Left lobe of liver (tissue), 2 donors: ENCODE measurements at regions not wholly inside any gene's neighbourhood (a gene's known extent, or its start where the extent isn't known, plus 50 kb on each side); places are given as distances from the start of the nearest gene placed in this dataset.

Experiments
- ATAC-seq: fragments of 200-7000 bp; cut with Tn5 transposase; one replicate; pipeline ENCODE4 v1.9.1; 2020; ENCODE audit warnings: mild to moderate bottlenecking, moderate library complexity
- DNase-seq: peaks from one replicate; pipeline ENCODE4 v3.0.0-alpha.2; 2020; ENCODE audit warnings: low spot score
- donor health status: DM: no; HTN: no; CAD: no; lungs with moderate emphysema.
- donor health status: DM: no; HTN: yes; CAD: no.

DNA sequence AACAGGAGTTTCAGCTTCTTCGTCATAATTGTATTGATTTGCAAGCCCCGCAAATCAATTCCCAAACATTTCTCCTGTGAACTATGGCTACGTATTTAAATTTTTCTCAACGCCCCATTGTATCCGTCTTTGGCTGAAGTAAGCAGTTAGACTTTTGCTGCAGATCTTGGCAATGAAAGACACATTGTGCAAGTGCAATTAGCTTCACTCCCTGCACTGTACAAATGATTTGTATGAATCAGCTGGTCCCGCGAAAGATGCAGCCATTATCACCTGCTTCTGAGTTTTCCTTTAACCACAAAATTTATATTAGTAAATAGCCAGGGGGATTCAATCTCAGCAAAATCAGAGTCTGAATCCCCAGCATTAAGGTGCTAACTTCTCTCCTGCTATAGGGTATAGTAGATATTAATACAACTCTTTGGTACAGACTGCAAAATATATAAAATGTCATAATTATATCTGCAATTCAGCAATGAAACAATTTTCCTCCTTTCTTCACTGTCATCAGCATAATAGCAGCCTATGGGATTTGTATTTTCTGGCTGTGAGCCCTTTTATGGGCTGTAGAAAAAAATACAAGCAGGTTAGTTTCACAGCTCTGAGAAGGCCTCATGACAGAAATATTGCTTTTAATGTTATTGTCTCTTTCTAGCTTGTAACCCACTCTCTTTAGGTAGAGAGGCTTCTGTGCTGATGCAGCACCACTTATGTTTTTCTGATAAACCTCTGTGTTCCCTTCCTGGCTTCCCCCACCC lies 68.4 kb upstream of the SMARCA2 start:
- no peak for DNase-seq
- peak; percentile 49 for ATAC-seq

DNA sequence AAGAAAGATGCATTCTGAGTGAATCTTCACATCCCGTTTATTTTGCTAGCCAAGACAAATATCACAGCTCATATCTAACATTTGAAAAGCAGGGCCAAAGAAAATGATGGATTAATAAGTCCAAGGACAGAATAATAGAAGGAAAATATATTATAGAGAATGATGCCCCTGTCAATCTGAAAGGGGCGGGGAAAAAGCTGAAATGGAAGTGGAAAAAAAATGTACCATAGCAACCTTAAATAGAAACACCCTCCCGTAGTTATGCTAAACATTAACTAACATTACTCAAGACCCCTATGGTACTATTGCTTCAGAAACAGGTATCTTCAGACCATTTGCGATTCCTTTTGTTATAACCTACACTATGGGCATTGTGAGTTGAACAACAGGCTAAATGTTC lies 67.7 kb upstream of the SMARCA2 start:
- ATAC-seq = no peak
- DNase-seq = no peak

DNA sequence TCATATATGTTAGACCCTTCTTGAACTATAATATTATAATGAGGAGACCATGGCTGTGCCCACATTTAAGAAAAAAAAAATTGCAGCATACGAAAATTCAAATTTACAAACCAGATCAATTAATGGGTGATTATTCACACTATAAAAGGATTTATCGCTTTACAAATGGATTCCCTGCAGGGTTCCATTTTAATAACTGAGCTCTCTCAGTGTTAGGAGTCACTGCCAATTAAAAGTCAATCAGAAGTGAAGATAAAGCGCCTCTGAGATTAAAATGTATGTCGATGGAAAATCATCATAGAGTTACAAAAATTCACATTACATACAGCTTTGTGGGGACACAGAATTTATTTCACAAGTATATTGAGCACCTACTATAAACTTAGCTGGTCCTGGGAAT lies 66.6 kb upstream of the SMARCA2 start:
- no peak for ATAC-seq
- DNase-seq = no peak

DNA sequence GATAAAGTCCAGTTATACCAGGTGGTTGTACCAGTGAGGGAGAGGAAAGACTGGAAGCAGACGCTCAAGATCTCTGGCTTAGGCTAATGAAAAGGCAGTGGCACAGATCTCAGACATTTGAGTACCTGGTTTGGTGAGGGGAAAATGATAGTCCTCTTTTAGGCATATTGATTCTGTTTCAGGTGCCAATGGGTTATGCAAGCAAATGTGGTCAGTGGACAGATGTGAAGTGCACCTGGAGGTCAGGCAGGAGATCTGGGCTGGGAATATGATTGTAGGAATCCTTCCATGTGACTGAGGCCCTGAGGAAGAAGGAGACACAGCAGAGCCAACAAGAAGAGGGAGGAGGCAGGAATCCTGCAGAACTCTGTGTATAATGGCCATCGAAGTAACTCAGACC lies 63.7 kb upstream of the SMARCA2 start:
- peak; percentile 83 for ATAC-seq

DNA sequence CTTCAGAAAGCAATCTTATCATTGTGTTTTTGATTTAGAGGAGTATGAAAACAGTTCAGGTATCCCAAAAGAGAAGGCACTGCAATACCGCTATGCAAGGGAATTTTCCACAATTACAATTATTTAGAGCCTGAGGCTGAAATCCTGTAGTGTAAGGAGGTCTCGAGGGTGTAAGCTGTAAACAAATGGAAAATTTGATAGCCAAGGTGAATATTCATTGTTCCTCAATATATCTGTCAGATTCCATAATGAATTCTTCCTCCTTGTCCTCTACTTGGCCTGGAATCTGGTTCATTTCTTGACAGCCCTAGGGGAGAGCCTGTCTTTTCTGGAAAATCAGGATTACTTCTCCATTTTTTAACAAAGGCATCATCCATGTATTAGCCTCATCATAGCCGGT lies 63.1 kb upstream of the SMARCA2 start:
- DNase-seq (no peak), ATAC-seq (no peak)

More for the DNA sequence above, 63.7 kb upstream of the SMARCA2 start:
- peak; percentile 69 for DNase-seq

DNA sequence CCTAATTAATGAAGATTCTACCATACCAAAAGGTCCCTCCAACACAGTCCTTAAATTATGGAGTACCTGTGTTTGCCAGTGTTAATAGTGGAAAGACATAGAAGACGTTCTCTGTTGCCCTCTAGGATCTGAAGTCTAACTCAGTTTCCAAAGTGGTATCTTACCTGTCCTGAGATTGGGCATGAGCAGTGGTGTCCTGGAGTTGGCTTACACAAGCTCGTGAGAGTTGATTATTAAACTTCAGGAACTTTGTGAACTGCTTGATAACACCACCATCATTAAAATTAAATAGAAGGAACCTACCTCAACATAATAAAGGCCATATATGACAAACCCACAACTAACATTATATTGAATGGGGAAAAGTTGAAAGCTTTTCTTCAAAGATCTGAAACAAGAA lies 60.9 kb upstream of the SMARCA2 start:
- ATAC-seq = peak; percentile 66
- DNase-seq = no peak

DNA sequence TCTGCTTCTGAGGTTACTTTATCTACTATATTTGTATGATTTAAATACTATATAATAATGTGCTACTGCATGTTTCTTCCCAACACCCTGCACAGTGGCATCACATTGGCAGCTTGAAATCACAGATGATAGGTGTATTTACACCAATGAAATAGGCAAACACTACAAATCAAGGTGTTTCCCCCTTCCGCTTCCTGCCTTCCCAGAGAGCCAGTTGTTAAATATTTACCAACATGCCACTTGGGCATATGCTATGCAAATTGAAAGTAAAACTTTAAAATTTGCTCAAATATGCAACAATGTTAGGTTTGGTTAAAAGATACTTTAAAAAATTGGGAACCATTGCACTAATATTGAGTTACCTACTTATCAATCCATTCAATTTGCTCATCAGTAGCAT lies 58.2 kb upstream of the SMARCA2 start:
- ATAC-seq (no peak), DNase-seq (no peak)

DNA sequence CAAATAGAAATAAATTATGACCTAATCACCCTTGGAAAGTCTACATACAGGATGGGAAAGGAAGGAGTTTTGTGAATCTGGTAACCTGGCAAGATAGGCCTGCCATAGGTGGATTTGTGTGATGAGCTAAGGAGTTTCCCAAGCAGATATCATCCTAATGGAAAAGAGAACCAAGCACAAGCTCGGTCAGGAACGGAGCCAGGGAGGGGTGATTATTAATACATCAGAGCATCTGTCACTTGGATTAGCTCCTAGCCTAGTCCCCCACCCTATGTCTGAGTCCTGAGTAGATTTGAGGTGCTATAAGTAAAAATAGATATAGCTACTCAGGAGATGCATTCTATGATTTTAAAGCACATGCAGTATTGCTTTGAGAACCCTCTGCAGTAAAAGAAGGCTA lies 57.3 kb upstream of the SMARCA2 start:
- ATAC-seq (no peak), DNase-seq (no peak)

DNA sequence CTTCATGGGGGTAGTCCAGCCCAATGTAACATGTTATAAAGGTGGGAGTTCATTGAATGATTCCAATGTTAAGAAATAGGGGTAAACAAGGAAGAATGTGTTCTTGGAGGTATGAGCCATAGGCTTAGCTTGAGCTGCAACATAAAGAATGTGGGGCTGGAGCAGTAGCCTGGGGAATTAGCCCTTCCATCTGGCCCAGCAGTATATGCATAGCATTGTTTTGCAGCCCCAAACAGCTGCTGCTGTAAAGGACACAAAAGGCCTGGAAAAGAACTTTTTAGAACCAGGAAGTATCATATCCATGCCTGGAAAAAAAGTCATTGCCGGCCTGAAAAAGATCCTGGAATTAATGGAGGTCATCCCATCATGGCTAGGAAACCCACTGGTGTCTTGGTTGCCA lies 55.8 kb upstream of the SMARCA2 start:
- ATAC-seq (no peak), DNase-seq (no peak)

DNA sequence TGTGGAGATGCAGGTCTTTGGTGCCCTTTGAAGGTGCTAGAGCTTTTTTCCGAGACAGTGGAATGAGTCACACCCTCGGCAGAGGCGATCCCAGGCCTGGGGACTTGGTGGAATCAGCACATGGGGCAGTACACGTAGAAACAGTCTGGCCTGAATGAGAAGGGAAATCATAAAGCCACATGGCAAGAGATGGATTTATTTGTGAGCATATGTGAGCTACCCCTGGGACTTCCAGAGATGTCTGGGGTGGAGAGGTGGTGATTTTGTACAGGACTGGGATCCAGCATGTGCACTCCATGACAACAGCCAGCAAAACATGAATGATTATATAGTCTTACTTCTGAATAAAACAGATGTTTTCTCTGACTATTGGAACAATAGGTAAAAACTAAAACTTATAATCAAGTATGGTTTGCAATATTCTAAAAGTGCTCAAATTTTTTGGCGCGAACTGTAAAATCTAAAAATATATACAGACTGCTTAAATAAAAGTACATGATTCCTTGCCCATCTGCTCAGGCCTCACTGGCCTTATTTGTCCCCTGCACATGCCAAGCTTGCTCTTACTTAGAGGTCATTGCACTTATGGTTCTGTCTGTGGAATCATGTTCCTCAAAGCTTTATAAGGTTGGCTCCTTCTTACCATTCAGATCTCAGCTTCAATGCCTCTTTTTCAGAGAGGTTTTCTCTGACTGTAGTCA lies 54.7 kb upstream of the SMARCA2 start:
- no peak for DNase-seq
- ATAC-seq = peak; percentile 26

DNA sequence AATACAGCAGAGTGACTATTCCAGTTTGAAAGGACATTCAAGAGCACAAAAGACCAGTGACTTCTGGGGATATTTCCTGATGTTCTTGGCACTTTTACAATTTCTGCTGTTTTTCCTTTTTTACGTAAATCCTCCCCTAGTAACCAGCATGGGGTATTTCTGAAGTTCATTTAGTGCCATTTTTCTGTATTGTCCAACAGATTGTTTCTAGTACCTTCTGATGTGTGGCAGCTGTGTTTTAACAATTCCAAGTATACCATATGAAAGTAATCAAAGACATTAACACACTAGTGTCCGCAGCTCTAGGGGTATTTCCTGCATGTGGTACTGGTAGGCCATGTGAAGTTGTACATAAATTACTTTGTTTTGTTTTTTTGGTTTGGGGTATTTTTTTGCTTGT lies 53.0 kb upstream of the SMARCA2 start:
- DNase-seq (no peak), ATAC-seq (no peak)

DNA sequence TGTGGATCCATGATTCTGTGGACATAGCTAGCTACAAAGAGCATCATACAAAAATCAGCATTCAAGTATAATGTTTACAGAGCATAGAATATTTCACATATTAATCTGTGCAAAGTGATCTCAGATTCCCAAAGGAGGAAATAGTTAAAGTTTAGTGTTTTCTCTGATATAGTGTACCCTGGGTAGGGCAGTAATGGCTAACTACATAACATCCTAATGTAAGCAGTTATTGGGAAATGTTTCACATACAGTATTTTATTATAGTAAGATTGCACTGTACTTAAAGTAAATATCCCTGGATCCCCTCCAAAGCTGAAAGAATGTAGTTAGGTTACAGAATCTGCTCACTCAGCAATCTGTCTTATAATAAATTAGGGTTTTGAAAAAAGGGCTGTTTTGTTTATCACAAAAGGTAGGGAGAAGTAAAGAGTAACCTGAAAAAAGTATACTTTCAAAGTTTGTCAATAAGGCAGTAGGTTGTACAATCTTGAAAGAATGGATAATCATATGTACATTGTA lies 52.5 kb upstream of the SMARCA2 start:
- DNase-seq (no peak), ATAC-seq (no peak)

DNA sequence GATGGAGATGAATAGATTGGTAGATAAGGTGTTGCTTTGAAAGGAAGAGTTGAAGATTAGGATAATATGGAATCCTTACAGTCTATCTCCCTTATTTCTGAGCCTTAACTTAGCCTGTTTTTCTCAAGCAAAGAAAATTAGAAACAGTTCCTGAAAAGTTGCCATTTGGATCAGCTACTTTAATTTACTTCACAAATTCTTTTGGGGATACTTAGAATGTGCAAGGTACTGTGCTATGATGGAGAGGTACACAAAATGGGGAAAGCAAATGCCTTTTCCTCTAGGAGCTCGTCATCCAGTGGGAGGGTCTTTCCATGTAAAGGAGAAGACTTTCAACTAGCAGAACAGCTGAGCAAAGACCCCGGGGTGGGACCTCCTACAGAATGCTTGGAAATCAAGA lies 51.1 kb upstream of the SMARCA2 start:
- ATAC-seq = no peak
- DNase-seq = no peak
